ENCODE measurements at regions not wholly inside any gene's neighbourhood (a gene's known extent, or its start where the extent isn't known, plus 50 kb on each side); places are given as distances from the start of the nearest gene placed in this dataset.

DNA sequence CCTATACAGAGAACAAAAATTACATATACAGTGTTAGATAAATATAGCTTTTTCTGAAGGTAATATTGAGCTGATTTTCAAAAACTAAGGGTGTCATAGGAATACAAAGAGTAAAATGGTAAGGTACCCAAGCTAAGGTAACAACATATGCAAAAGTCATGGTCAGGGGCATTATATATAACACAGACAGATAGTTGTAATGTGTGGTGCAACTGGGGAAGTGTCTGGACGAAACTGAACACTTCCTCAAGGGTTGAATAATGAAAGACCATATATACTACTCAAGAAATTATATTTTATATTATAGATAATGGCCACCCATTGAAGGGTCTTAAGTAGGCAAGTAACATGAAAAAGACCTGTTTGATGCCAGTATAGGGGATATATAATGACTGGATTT, 262.1 kb upstream of the CXXC4 start:
- no peak overlapping the region for H3K27ac ChIP-seq
- no peak overlapping the region for H3K4me3 ChIP-seq

DNA sequence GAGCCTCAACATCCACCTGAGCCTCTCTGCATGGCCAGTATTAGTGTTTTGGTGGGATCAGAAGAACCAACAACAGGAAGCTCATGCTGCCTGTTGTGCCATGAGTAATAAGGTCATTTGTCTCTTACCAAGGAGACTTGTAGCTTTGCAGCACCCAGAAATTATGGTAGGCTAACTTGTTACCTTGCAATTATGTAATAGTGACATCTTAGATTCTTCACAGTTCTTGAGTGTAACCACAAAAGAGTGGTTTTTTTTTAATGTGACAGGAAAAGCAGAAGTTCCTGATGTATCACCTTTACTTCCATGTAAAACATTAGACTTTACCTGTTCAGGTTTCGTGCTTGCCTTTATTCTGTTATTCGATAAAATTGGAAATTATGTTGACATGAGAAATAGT, 263.9 kb upstream of the CXXC4 start:
- H3K4me3 ChIP-seq: no peak overlapping the region
- H3K27ac ChIP-seq: no peak overlapping the region

- no peak overlapping the region for H3K27ac ChIP-seq
These were observed 269.0 kb upstream of the CXXC4 start for GRCh38 chr4:104763554-104764222.

GRCh38 chr4:104766676-104767075, 272.0 kb upstream of the CXXC4 start:
- no peak overlapping the region for H3K4me3 ChIP-seq
- no peak overlapping the region for H3K27ac ChIP-seq

More at GRCh38 chr4:104763554-104764222, 269.0 kb upstream of the CXXC4 start:
- no peak overlapping the region for H3K4me3 ChIP-seq

DNA sequence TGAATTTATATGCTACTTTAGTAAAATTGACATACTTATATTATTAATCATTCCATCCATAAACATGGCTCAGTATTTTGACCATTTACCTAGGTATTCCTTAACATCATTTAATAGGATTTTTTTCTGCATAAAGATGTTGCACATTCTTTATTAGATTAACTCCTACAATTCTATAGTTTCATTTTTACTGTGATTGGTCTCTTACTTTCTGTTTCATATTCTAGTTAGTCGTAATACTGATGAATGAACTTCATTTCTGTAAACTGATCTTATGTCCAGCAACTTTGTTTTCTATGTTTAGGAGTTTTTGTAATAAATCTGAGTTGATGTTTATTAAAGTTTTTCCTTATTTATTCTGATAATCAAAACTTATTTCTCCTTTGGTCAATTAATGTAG, 278.2 kb upstream of the CXXC4 start:
- H3K27ac ChIP-seq: no peak overlapping the region

GRCh38 chr4:104795264-104795939, 300.7 kb upstream of the CXXC4 start:
- no peak overlapping the region for H3K4me3 ChIP-seq
- no peak overlapping the region for H3K27ac ChIP-seq

More for the DNA sequence above, 278.2 kb upstream of the CXXC4 start:
- H3K4me3 ChIP-seq: no peak overlapping the region

- Histone ChIP-seq H3K4me3 (no peak overlapping the region), H3K27ac (no peak overlapping the region)
These were observed 317.0 kb upstream of the CXXC4 start for GRCh38 chr4:104811727-104812126.

- no peak overlapping the region for H3K27ac ChIP-seq
These were observed 321.0 kb upstream of the CXXC4 start for GRCh38 chr4:104815665-104816064.

GRCh38 chr4:104818579-104818978, 323.9 kb upstream of the CXXC4 start:
- H3K4me3 ChIP-seq: no peak overlapping the region
- H3K27ac ChIP-seq: no peak overlapping the region

More at GRCh38 chr4:104815665-104816064, 321.0 kb upstream of the CXXC4 start:
- no peak overlapping the region for H3K4me3 ChIP-seq

DNA sequence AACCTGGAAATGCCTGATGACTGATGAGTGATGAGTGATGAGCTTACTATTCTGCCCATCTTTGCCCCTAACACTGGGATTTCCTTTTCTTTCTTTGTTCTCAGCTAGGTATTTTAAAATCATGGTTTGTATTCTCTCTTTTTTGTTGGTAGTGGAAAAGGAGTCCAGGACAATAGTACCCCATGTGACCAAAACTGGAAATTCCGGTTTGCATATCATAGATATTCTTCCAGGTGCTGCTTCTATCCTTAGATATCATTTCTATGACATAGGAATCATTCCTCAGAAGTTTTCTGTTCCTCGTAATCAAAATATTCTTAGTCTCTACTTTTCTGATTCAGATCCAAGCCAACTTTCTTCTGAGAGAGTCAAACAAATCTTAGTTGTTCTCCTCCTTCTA, 320.5 kb upstream of the TET2 start:
- Histone ChIP-seq H3K27ac (no peak overlapping the region), H3K4me3 (no peak overlapping the region)

DNA sequence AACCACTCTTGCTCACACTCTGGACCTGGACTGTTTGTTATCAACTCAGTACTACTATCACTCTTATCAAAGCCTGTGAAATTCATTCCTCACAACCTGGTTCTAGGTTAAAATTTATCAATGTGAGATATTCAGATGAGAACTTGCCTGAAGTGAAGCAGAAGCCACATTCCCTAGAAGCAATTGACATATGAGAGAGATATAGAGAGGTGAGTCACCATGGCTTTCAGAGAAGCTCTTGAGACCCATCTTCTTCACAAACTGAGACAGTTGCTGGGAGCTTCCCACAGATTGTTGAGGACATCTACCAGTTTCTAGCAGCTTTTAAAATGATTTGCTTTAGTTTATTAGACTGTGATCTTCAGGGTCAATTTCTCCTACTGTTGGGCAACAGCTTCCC, 316.9 kb upstream of the TET2 start:
- H3K27ac ChIP-seq: no peak overlapping the region
- no peak overlapping the region for H3K4me3 ChIP-seq

DNA sequence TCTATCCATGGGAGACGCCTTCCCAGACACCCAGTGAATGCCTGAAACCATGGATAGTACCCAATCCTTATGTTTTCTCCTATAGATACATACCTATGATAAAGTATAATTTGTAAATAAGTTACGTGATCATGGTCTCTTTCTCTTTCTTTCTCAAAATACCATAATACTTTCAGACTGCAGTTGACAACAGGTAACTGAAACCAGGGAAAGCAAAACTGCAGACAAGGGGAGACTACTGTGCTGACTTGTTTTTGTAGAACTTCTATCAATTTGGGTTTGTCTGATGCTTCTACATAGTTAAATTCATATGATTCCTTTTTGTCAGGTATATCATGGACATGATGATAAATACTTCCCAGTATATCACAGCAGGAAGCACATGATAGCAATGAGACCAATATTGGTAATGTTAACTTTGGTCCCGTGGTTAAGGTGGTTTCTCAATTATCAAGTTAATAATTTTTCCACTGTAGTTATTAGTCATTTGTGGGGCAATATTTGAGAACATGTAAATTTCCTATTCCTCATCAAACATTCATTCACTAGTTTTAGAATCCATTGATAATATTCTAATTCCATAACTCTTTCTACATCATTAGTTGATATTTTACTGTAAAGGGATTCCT, 298.0 kb upstream of the TET2 start:
- no peak overlapping the region for H3K4me3 ChIP-seq

DNA sequence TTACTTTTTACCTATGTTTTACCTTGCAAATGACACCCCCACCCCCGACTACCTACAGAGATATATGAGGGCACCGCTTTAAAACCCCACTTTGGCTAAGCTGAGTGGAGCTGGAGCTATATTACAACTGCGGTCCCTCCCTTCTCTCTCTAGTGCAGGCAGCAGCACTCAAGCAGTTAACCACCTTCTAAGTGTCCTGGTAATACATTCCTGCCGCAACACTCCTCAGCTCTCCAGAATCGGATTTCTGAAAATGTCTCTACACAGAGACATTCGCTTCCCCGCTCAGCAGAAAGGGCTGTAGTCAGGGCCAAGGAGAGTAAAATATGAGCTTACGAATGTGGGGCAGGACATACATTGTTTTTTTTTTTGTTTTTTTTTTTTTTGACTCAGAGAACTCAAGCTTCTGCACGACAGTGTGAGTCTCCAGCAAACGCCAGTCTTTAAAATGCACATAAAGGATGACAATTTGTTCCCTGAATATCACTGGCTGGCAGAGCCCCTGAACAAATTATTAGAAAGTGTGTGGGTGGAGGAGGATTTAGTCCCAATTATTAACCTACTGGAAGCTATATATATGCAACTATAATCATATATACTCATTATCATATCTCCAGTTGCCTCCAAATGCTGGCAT, 287.0 kb upstream of the TET2 start:
- no peak overlapping the region for H3K4me3 ChIP-seq
- H3K27ac ChIP-seq: no peak overlapping the region

More for the DNA sequence above, 298.0 kb upstream of the TET2 start:
- no peak overlapping the region for H3K27ac ChIP-seq

DNA sequence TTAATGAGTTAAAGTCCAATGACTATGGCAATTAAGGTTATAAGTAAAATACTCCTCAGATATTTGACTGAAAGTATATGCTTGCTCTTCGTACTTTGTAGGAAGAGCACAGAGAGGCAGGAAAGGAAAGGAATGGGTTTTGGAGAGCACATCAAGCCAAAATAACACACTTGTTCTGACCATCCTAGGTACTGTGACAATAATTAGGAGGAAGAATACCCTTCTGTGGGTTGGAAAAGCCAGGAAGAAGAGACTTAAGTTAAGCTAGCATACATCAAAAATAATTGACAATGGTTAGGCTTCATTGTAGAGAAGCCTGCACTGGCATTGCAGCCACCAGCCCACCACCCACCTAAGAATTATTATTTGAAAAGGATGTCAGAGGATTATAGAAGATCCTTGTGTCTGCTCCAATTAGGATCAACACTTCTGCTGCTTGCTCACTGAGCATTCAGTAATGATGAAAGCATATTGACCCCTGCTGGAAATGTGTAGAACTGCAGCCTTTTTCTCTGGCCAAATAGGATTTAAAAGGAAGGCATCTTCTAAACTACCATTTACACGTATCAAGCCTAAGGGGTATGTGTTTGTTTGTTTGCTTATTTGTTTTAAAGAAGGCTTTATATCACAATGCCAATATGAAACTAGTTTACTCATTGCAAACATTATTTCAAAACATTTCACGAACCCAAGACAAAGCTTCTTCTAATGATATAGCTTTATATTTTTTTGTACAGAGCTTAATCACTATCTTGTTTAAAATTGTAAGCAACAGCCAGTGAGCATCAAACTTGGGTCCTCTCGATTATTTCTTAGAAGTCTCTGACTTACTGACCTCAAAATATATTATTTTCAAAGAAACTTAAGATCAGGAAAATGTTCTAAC, 286.2 kb upstream of the TET2 start:
- Histone ChIP-seq H3K4me3 (no peak overlapping the region), H3K27ac (no peak overlapping the region)

DNA sequence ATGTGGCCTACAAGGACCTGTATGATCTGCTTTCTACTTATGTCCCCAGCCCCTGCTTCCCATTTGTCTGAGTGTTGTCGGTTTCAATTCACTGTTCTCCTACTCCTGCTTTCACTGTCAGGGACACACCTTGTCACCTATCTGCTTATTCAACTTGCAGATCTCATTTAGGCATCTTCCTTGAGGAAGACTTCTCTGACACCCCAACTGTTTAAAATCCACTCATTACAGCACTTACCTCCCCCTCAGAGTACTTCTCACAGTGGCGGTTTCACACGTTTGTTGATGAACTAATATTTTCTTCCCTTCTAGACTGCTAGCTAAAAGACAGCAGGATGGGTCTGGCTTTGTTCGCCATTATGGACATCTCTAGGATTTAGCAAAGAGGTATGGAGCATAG, 279.9 kb upstream of the TET2 start:
- no peak overlapping the region for H3K27ac ChIP-seq
- H3K4me3 ChIP-seq: no peak overlapping the region

DNA sequence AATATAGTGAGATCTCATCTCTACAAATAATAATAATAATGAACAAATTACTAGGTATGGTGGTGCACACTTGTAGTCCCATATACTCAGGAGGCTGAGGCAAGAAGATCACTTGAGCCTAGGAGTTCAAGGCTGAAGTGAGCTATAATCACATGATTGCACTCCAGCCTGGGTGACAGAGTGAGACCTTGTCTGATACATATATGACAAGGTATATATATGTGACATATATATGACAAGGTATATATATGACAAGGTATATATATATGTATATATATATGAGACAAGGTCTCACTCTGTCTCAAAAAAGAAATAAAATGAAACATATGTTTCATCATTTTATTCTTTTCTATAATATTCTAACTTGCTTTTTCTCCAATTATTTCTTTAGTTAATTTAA, 278.1 kb upstream of the TET2 start:
- Histone ChIP-seq H3K27ac (no peak overlapping the region), H3K4me3 (no peak overlapping the region)

DNA sequence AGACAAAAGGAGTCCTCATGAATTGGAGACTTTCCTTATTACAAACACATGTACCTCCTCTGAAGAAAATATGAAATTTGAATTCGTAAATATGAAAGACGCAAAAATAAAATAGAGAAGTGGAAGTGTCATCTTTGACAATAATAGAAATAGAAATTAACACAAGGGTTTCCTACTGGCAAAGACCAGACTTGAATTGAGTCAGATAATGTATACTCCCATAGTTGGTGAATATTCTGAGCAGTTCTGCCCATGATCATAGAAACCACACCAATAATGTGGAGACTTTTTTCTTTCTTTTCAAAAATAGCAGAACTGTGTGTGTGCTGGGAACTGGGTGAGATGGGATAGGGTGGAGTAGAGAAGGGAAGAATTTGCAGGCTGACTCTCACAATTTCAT, 277.7 kb upstream of the TET2 start:
- H3K27ac ChIP-seq: no peak overlapping the region
- H3K4me3 ChIP-seq: no peak overlapping the region

DNA sequence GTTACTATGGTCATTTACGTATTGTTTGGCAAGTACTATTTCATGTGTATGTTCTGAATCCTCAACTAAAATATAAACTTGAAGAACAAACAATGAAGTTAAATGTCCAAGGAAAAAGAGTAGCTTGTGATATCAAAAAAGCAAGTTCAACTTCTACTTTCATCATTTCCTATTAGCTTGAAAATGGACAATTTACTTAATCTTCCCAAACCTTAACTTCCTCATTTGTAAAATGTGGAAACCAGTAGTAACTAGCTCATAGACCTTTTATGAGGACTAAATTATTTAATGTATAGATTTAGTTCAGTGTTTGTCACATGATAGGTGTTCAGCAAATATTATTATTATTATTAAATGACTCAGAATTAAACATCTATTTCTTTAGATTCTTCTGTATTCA, 276.8 kb upstream of the TET2 start:
- Histone ChIP-seq H3K4me3 (no peak overlapping the region), H3K27ac (no peak overlapping the region)

DNA sequence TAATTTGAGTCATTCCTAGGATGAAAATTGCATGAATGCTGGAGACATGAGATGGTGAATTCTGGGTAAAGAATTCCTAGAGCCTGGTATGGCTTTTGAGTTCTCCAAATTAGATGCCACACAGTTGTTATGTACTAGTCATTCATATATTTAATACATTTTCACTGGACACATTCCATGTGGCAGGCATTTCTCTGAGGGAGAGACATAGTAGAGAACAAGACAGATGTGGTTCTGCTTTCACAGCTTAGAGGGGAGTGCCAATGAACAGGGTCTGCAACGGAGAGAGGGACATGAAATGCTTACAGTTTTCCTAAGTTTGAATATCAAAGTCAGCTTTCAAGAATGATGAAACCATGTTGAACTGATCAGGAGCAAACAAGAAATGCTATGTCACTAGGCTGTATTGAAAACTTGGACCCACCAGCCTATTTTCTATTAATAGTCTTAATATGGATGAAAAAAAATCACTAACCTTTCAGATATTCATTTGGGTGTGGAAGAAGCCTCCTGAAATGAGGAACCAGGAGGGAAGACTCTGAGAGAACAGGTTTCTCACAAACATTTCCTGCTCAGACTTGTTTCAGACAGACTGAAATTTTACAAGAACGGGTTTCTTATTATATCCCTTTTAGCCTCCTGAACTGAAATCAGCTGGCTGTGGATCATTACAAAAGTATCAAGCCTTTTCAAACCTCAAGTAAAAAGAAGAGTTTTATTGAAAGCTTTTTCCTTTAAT, 276.0 kb upstream of the TET2 start:
- Histone ChIP-seq H3K4me3 (no peak overlapping the region), H3K27ac (no peak overlapping the region)
